HG02852 (cell line): ENCODE measurements at regions not wholly inside any gene's neighbourhood (a gene's known extent, or its start where the extent isn't known, plus 50 kb on each side); places are given as distances from the start of the nearest gene placed in this dataset.
"Not testable (repeated sequence)": the region's sequence is repeated elsewhere in the genome, so short reads cannot be mapped to it uniquely, and the experiment has no call there.

Source experiments
- ATAC-seq: cut with Tn5 transposase; IDR thresholded peaks from one replicate; pipeline ENCODE4 v1.9.1; 2021; ENCODE audit warnings: mild to moderate bottlenecking, moderate library complexity; ENCODE audit not compliant: unreplicated experiment

GRCh38 chr4:111115881-111116280 is 493.0 kb upstream of the PITX2 start:
- ATAC-seq, result no peak

DNA sequence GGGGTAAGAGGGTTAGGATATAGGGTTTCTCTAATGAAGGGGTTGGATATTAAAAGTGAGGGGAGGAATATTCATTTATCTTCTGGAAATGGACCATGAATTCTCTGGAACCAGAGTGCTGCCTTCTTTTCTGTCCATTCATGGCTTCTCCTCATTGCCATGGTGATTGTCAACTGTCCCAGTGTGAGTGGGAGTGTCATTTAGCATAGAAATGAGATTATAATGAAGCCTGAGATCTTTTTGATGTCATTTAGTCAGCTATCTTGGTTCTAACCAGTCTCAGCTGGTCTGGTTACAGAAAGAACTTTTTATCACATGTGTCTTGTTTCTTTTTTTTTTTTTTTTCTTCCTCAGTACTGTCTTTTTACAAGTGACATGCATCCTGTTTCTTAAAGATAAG is 497.3 kb upstream of the PITX2 start:
- ATAC-seq, result no peak

DNA sequence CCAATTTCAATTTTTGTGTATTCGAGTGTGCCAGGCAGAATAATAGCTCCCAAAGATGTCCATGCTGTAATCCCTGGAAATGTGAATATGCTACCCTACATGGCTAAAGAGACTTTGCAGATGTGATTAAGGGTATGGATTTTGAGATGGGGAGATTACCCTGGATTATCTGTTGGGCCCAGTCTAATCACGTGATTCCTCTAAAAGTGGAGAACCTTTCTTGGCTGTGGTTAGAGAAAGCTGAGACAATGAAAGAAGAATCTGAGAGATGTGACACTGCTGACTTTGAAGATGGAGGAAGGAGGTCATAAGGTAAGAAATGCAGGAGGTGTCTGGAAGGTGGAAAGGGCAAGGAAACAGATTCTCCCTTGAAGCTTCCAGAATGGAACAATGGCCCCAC is 503.5 kb upstream of the PITX2 start:
- no peak for ATAC-seq

DNA sequence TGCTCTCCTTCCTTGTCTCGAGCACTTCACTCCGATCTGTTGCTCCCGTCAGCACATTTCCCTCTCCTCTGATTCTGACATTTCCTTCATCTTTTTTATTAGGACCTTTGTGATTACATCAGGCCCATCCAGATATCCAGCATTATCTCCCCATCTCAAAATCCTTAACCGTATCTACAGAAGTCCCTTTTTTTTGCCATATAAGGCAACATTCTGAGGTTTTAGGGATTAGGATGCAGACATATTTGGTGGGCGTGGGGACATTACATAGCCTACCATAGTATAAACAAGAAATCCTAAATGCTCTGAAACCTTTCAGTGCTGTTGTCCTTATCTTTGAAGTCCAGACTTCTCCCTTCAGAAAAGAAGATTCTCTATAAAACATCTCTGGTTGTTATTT is 505.0 kb upstream of the PITX2 start:
- ATAC-seq, result no peak

DNA sequence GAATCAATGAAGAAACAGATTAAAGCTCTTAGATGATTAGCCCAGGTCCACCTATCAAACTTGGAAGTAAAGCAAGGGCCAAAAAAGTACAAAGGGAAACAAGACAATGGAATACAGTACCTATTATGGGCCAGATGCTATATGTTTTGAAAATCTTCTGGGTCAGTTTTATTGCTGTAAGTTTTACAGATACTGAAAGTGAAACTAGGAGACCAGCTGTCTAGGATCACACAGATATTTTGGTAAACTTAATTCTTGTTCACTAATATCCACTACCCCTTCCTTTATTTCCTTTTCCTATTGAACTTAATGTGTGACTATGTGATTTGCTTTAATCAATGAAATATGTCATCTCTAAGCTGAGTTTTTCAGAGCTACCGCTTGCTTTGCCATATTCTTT is 505.4 kb upstream of the PITX2 start:
- ATAC-seq, result no peak

DNA sequence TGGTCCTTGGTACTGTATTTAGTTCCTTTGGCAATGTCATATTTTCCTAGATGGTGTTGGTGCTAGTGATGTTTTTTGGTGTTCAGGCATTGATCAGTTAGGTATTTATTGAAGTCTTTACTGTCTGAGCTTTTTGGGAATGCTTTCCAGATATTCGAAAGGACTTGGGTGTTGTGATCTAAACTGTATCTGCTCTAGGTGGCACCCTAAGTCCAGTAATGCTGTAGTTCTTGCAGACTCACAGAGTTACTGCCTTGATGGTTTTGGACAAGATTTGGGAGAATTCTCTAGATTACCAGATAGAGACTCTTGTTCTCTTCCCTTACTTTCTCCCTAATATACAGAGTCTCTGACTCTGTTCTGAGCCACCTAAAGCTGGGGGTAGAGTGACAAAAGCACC is 513.6 kb upstream of the PITX2 start:
- ATAC-seq, result no peak

- ATAC-seq, result no peak
Observed at GRCh38 chr4:111136967-111137366, 514.1 kb upstream of the PITX2 start.

DNA sequence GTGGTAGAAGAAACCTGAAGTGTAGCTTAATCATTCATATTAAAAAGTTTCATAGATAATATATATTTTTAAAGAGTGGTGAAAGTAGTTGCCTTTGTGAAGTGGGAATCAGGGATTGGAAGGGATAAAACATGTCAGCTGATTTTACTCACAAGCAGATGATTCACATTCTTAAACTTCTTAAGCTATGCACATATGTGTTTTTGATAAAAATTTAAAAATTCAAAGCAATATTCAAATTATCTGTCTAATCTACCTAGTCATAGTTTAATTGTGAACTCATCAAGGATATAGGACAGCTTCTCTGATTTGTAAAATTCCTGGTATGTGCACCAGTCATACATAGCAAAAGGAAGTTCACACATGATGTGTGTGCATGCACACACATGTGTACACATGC is 520.6 kb upstream of the PITX2 start:
- no peak for ATAC-seq

DNA sequence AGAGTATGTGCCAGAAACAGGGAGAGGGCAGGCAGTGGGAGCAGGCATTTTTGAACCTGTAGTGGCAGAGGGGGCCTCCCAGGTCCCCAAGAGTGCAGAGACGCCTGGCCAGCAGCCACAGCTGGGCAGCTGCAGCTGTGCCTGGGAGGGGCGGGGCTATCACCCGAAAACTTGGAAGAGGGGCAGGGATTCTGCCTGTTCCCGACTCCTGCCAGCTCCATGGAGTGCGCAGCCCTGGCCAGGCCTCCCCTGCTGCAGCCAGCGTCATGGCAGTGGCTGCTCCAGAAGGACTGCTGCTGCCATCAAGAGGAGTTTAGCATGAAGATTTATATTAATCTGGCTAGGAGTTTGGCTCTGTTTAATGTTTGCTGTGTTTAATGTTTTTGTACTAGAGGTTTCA is 532.1 kb upstream of the PITX2 start:
- ATAC-seq, result no peak

DNA sequence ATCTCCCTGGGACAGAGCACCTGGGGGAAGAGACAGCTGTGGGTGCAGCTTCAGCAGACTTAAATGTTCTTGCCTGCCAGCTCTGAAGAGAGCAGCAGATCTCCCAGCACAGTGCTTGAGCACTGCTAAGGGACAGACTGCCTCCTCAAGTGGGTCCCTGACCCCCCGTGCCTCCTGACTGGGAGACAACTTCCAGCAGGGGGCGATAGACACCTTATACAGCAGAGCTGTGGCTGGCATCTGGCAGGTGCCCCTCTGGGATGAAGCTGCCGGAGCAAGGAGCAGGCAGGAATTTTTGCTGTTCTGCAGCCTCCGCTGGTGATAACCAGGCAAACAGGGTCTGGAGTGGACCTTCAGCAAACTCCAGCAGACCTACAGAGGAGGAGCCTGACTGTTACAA is 541.7 kb upstream of the PITX2 start:
- not testable (repeated sequence) for ATAC-seq

GRCh38 chr4:111174331-111174730 is 551.5 kb upstream of the PITX2 start:
- ATAC-seq, result no peak

- ATAC-seq, result no peak
Observed at GRCh38 chr4:111178231-111178630, 555.4 kb upstream of the PITX2 start.

GRCh38 chr4:111187108-111187507 is 564.2 kb upstream of the PITX2 start:
- ATAC-seq, result no peak

DNA sequence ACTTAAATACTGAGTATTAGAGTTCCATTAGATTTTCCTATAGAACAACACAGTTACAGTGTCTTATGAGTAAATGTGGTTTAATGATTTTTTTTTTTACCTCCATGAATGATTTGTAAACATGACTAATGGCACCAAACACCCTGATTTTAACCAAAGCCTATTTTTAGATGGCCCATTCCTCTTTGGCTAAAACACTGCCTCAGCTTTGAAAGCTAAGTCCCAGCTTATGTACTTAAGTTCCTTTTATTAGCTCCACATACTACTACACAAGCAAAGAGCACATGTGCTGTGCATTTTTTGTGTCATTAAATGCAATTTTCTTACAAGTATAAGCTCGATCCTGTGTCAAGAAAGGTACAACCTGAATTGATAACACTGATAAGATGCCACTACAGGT is 575.6 kb upstream of the PITX2 start:
- no peak for ATAC-seq

DNA sequence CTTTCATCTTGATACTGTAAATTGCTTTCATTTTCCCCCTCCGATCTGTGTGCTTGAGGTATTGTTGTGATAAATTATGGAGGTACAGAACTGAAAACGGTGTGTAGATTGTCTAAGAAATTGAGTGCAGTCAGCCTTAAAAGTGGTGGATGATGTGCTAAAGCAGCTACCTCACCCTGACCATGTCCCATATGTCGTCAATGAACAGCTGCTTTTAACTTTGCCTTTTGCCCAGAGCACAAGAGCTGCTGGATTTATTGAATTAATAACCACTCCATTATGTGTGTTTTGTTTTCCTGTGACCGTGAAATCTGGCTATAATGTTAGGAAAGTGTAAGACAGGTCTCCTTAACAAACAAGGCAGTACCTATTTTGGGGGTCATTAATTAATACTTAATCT is 581.9 kb upstream of the PITX2 start:
- no peak for ATAC-seq

- ATAC-seq, result no peak
Observed at GRCh38 chr4:111208970-111209369, 586.1 kb upstream of the PITX2 start.

GRCh38 chr4:111209706-111210105 is 586.8 kb upstream of the PITX2 start:
- no peak for ATAC-seq

- no peak for ATAC-seq
Observed at GRCh38 chr4:111210595-111210994, 587.7 kb upstream of the PITX2 start.

GRCh38 chr4:111213531-111213930 is 590.7 kb upstream of the PITX2 start:
- no peak for ATAC-seq

DNA sequence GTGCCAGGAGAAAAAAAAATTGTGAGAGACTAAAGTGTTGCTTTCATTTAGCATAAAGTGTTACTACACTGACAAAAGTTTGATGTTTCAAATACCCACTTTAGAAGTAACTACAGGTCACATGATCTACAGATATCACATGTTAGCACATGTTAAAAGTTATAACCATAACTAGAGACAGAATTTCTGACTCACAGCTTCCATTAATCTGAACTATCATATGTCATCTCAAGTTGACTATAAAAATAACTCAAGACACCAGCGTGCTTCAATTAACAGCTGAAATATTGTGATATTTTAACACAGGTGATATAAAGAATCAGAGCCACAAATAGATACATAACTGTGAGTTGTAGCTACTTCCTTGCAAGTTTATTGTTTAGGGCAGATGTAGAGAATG is 591.5 kb upstream of the PITX2 start:
- no peak for ATAC-seq

DNA sequence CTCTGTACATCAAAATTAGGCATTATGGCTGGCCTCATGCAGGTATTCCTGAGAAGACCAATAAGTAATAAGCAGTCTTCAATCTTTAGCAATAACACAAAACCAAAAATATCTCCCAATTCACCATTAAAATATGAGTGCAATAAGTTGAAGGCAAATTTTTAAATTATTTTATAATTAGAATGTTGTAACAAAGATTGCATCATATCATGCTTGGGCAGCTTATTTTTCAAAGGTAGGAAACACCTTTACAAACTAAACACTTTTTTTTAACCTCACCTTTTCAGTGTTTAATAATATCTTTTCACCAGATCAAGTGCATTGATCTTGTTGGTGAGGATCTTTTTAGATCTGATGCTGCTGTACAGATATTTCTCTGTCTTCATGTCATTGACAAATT is 592.9 kb upstream of the PITX2 start:
- no peak for ATAC-seq

GRCh38 chr4:111216791-111217190 is 593.9 kb upstream of the PITX2 start:
- ATAC-seq, result no peak

DNA sequence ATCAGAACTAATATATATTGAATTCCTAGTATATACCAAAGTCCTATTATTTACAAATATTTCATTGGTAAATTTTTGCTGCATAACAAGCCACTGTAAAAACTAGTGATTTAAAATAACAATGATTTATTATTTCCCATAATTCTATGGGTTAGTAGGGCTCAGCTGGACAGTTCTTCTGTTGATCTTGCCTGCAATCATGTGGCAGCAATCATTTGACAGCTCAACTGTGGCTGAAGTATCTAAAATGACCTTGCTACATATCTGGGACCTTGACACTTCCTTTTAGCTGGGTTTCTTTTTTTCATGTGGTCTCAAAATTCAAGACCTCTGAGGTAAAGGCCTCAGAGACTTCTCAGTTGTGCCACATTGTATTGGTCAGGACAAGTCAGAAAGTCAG is 598.5 kb upstream of the PITX2 start:
- ATAC-seq, result no peak

DNA sequence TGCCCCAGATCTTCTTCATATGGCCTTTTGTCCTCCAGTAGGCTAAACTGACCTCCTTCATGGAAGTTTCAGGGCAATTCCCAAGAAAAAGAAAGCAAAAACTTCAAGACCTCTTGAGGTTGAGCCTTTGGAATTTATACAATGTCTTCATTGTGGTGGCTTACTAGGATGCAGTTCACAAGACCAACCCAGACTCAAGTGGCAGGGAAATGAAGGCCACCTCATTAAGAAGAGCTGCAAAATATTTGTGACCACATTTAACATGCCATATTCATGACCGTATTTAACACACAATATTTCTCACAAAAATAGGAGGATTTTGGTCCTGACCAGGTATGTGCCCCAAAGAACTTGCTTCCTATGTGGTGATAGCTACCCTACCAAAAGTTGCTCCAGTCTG is 605.5 kb upstream of the PITX2 start:
- no peak for ATAC-seq
